NCI-H345 treated with DMSO at 0.1 percent for 48 hours (cell line): ENCODE measurements at regions not wholly inside any gene's neighbourhood (a gene's known extent, or its start where the extent isn't known, plus 50 kb on each side); places are given as distances from the start of the nearest gene placed in this dataset.
"Not testable (repeated sequence)": the region's sequence is repeated elsewhere in the genome, so short reads cannot be mapped to it uniquely, and the experiment has no call there.

Experiments
- DNase-seq: peaks from one replicate; lab custom pipeline; 2025; ENCODE audit not compliant: unreplicated experiment; lab: John Stamatoyannopoulos, UW

DNA sequence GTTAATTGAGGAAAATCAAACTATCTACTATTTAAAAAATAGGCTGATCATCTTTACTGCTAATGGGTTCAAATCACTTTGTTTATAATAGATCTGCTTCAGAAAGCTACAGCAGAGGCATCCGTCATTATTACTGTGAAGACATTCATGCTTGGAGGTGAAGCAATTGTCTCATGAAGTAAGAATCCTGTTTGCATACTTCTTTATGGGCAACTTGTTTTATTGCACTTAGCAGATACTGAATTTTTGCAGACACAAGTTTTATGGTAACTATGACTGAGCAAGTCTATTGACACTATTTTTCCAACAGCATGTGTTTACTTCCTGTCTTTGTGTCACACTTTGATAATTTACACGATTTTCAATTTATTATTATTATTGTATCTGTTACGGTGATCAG lies 573.9 kb downstream of the RFPL4B start:
- DNase-seq, result no peak

DNA sequence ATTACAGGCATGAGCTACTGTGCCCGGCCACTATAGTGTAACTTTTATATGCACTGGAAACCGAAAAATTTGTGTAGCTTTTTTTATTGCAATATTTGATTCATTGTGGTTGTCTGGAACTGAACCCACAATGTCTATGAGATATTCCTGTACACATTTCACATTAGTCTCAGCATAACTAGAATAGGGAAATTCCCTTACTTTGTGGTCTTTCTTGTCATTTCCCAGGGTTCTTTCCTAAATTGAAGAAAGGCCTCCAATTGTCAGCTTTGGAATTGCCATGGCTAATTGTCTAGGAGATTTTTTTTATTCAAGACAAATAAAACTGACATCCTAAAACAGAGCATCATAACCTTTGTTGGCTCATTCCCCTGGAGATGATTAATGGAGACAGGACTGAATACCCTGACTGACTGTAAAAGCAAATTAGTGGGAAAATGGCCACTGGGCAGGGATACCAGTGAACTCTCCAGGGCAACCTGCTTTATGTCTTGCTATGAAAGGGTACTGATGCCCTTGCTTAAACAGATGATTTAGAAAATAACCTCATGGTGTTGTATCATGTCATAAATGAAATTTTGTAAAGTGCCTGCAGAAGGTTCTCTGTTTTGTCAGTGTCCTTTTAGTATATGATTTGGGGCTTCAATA lies 576.9 kb downstream of the RFPL4B start:
- DNase-seq, result no peak

DNA sequence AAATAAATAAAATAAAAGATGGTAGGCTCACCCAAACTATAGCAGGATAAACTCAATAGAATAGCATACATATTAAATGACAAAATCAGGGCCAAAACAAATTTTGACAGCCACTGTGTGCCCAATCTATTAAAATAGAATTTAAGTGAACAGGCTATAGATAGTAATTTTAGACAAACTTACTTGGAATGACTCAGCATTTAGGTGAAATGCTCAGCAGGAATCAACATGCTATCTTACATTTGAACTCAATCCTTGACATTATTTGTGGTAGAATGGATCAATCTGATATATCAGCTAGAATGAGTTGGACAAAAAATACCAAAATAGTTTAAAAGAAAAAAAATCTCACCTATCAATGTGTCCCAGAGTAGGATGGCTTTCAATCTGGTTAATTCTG lies 578.6 kb downstream of the RFPL4B start:
- no peak for DNase-seq

DNA sequence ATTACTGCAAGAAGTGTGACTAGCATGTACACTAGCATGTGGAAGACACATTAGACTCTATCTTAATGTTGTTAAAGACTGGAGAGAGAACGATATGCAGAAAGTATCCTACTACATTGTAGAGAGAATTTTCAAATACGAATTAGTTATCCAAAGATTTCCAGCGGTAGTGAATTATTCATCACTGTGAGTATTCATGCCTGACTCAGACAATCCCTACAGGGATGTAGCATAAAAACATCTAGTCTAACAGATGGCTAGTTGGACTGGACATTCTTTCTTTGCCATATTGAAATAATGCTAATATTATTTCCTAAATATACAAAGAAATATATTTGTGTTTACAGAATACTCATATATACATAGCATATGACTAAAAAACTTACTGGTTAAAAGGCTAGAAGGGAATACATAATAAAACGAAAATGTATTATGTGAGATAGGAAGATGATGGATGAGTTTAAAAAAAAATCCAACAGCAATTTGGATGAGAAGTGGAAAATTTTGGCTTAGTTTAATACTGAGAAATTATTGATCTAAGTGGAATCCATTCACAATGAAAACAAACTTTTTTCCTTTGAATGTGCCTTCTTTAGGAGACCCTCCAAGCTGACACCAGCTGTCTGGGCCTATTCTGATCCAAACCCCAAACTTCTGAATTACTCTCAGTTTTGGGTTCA lies 580.7 kb downstream of the RFPL4B start:
- DNase-seq, result no peak

DNA sequence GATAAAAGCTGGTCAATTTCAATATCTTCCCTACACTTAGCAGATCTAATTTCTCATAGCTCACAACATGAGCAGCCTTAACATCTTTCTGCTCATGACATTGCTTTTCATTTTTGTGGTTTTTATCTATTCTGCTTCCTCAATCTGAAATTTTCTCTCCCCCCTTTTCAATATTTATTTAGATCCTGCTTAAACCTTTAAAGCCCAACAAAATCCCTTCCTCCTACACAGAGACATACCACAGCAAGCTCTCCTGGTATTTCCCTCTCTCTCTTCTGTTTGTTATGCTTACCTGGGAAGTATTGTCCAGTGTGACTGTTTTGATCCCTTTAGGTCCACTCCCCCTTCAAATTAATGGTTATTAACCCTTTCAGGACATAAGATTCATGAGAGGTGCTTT lies 582.5 kb downstream of the RFPL4B start:
- DNase-seq, result no peak

DNA sequence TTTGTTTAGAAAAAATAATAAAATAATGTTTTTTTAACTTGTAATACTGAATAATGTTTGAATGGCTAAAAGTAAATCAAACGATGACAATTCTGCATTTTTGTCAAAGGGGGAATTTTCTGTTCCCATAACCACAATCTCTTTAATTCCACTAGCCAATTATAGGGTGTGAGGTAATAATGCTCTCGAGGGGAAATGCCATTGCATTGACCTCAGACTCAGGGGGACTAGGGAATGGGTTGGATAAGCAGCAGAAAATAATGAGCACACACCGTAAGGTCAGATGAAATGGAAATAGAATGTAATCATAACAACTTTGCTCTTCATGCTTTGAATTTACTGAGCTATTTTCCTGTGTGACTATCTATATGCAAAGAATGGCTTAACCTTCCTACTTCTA lies 584.7 kb downstream of the RFPL4B start:
- no peak for DNase-seq

DNA sequence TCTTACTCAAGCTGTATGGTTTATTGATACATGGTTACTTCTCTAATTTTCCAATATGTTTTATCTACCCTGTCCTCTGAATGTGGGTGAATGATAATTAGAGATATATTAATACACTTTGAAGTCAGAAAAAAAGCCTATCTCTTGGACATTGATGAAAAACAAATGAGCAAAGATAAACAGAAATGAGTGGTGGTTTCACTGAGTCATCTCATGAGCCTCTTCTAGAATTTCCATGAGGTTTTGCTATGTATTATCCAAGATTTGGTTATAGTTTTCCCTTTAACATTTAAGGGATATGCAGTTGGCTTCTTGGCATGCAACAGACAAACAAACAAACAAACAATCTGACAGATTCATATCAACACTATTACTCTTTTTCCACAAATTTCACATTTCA lies 586.8 kb downstream of the RFPL4B start:
- no peak for DNase-seq

DNA sequence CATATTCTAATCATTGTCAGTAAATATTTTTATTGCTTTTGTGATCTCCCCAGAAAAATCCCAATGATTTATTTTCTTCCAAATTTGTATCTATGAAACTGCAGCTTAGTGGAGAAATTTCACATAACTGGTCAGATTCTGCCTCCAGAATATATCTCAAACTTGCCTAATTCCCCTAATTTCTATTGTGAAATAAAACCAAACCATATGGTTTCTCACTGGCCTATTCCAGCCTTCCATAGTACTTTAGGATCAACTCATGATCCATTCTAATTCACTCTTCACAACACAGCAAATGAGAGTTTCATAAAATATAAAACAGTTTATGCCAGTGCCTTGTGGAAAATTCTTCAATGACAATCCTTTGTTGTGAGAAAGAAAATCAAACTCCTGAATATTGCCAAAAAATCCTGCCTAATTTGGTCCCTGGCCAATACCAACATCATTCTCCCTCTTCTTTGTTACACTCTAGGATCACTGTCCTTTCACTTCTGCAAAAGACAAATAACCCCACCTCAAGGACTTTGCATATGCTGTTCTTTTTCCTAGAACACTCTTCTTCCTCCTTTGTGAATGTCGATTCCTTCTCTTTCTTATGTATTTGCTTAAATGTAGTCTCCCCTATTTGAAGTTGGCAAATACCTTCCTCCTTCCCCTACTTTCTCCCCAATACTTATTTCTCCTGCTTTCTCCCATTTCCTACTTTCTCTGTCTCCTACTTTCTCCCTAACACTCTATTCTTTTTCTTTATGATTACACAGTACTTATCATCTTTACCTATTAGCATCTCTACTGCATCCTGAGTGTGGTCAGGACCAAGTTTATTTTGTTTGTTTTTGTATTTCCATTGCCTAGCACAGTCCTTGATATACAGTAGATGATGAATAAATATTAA lies 587.5 kb downstream of the RFPL4B start:
- DNase-seq, result no peak

DNA sequence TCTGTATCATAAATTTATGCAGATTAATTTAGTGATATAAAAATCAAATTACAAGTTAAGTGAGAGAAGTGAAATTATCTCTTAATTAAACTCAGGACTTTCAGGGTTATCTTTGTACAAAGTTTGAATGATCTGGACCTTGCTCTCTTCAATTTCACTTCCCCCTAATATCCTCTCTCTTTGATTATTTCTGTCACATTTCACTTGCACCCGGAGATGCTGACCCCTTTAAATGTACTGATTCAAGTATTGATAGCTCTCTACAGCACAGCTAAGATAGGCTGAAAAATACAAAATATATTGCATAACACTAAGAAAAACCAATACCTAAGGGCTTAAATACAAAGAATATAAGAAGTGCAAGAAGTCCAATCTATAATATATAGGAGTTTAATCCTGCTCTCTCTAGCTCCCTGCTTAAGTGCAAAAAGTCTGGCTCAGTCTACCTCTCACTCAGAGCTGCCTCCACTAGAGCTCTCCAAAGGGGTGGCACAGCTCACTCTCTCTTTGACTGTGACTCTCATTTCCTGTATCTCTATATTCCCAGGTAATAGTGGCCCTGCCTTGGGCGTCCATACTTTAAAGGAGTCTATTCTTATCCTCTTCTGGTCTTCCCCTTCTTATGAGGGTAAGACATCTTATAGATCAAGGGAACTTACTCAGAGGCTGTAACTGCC lies 588.4 kb downstream of the RFPL4B start:
- DNase-seq, result no peak

DNA sequence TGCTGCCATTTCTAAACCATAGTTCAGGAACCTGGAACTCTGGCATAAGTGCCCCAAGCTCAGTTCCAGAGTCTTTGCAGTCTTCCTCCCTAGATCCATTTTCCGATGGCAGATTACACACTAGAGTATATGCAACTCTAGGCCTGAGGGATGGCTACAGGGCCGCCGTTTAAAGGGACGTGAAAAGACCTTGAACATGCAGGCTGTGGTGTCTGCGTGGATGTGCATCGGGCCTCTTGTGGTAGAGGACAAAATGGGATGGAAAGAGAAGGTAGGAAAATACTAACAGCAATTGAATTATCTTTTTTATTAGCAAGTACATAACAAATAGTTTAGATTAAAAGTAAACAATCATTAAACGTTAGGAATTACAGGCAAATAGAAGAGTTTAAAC lies 588.9 kb downstream of the RFPL4B start:
- DNase-seq, result no peak

DNA sequence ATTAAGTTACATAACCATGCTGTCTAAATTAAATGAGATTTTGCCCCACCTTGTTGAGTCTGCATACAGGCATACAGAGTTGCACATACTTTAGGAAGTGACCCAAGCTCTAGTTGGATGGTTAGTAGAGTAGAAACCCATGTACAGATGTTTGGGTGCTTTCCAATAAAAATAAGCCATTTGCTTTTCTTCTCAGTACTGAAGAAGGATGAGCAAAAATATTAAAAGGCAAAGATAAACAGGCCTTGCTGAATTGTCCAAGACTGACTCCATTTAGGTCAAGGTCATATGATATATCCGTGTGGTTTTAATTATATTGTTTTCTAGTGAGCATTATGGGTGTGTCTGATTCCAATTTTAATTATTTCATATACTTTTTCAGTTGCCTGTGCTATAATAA lies 589.4 kb downstream of the RFPL4B start:
- DNase-seq, result no peak

DNA sequence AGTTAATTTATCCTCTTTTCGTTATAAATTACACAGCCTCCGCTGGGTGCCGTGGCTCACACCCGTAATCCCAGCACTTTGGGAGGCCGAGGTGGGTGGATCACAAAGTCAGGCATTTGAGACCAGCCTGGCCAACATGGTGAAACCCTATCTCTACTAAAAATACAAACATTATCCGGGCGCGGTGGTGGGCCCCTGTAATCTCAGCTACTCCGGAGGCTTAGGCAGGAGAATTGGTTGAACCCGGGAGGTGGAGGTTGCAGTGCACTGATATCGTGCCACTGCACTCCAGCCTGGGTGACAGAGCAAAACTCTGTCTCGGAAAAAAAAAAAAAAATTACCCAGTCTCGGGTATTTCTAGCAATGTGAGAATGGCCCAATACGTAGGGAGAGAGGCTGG lies 590.6 kb downstream of the RFPL4B start:
- not testable (repeated sequence) for DNase-seq

DNA sequence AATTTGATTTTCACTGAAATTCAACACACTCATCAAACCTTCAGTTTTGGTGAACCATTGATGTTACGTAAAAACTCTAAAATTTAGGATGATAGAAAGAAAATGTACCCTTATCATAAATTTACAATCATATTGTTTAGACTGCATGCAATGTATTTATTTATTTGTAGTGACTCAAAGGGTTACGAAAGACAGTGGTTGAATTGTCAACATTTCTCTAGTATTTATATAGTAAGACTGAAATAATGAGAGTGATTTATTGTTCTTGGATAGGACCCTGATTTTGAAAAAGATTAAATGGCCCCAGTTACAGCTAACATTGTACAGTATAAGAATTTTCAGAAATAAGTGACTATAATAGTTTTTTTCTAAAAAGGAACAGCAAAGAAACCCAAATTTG lies 591.5 kb downstream of the RFPL4B start:
- DNase-seq, result no peak

DNA sequence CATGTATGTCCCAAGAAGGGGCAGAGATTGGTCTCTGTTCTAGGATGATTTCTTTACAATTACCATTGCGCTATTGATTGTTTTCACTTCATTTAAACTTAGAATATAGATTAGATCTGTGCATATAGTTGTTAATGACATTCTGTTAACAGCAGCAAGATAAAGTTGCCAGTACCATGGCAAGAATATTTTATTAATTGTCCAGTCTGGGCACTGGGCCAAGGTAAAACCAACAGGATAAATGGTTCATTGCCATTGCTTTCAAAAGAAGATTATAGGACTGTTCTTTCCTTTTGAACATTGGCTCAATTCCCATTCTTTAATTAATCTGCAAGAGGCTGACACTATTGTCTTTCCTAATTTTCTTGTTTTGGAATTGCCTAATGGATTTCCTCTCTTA lies 592.4 kb downstream of the RFPL4B start:
- DNase-seq, result peak; percentile 19

DNA sequence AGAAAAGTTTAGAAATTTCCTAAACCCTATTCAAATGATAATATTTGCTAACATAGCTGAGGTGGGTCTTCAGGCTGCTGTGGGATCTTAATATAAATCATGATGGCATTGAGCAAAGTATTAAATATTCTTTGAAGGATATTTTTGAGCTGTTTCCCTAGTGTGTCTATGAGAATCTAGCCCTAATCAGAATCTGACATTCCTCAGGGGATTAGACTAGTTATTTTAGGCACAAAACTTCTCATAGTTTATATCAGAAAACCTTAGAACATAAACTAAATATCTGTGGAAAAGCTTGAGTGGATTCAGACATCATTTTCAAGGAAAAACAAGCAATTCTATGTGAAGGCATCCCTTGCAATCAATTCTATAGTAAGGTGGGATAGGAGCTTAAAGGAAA lies 594.5 kb downstream of the RFPL4B start:
- DNase-seq, result no peak

DNA sequence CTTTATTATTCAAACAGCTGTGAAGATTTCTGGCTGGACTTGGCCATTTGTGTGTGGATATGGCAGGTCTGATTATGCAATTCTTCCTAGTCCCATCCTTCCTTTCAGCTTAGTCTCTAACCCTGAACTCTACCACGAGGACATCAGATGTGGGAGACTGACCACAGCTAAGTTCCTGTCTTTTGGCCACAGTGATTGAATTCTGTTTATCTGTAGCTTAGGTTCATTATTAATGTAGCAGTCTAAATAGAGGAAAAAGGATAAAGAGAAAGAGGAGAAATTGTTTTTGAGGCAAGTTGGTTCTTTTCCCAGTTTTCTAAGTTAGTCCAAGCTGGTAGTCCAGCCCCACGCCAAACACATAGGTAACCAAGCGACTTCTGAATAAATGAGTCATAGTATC lies 598.9 kb downstream of the RFPL4B start:
- no peak for DNase-seq

DNA sequence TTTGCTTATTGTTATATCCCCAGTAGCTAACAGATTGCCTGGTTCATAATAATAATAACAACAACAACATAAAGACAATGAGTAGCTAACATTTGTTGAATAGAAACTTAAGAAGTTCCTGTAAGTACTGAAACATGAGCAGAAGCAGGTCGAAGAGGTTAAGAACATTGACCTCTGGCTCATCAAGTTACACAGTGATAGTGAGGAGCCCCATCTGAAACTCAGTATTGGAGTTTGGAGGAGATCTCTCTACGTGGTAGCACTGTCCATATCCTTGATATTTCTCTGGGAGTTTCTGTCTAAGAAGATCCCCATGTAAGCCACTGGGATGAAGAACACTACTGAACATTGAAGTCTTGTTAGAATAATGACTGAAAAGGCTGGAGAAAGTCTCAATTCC lies 600.4 kb downstream of the RFPL4B start:
- DNase-seq, result no peak

DNA sequence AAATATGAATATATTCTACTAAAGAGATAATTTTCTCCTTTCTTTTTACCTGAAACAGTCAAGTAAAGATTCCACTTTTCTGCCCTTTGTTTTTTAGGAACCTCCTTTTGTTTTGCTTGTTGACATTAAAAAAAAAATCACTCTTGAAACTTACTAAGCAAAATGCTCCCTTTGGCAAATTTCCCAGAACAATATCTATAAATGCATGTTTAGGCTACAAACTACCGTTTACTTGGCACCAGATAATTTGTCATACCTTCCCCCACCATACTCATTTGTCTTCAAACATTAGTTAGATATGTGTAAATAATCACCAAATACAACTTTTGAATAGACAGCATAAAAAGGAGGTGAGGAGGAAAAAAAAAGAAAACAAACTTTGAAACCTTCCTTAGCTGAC lies 604.7 kb downstream of the RFPL4B start:
- peak; percentile 18 for DNase-seq

DNA sequence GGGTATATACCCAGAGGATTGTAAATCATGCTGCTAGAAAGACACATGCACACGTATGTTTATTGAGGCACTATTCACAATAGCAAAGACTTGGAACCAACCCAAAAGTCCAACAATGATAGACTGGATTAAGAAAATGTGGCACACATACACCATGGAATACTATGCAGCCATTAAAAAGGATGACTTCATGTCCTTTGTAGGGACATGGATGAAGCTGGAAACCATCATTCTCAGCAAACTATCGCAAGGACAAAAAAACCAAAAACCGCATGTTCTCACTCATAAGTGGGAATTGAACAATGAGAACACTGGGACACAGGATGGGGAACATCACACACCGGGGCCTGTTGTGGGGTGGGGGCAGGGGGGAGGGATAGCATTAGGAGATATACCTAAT lies 608.6 kb downstream of the RFPL4B start:
- DNase-seq, result not testable (repeated sequence)

DNA sequence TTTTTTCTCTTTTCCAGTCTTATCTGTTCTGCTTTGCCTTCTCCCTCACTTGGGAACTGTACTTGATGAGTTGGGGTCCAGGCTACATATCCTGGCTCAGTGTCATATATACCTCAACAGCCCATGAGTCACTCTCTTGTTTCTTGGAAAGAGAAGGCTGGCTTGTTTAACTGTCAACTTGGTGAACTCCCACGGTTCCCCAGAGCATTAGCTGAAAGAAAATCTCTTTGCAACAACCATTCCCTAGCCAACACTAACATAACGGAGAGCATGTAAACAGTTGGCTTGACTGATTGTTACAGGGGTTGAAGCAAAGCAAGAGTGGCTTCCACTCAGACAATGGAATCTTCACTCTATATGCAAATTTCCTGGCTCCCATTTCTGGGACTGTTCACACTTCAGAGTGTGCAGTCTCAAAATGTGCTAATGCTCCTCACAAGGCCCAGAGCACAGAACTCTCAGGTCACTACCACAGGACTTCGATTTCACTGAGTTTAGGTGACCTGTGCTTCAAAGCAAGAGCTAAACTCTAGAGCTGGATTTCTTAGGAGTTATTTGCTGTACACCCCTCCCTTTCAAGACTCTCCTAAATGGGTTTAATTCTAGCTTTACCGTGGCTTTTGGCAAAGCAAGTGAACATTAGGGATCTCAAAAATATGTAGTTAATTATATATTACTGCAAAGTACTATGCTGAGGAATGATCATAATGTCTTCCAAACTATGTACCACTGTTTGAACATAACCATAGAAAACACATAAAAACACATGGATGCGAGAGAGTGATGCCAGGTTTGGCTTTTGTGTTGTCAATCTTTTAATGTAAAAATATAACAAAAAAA lies 609.8 kb downstream of the RFPL4B start:
- DNase-seq, result no peak

DNA sequence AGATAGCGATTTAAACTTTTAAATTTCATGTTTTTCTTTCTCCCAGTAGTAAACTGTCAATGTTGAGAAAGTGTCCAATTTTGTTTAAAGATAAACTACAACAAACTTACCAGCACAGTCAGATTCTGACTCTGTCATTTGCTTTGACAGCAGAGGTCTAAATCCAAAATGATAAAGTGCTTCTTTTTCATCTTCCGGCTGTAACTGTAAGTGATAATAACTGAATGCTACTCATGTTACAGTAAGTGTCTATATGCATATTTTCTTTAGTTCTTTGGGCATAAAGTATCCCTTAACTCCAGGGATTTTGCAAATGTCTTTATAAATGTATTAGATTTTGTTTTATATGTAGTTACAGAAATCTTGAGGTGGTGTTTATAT lies 610.4 kb downstream of the RFPL4B start:
- DNase-seq, result no peak
